HG02798 (cell line): ENCODE measurements at regions not wholly inside any gene's neighbourhood (a gene's known extent, or its start where the extent isn't known, plus 50 kb on each side); places are given as distances from the start of the nearest gene placed in this dataset.
A peak's percentile ranks its signal among the peaks of the same experiment; 100 is the strongest.
"Not testable (repeated sequence)": the region's sequence is repeated elsewhere in the genome, so short reads cannot be mapped to it uniquely, and the experiment has no call there.

Experiments used
- ATAC-seq: cut with Tn5 transposase; IDR thresholded peaks from one replicate; pipeline ENCODE4 v1.9.1; 2021; ENCODE audit warnings: mild to moderate bottlenecking; ENCODE audit not compliant: unreplicated experiment, poor library complexity

DNA sequence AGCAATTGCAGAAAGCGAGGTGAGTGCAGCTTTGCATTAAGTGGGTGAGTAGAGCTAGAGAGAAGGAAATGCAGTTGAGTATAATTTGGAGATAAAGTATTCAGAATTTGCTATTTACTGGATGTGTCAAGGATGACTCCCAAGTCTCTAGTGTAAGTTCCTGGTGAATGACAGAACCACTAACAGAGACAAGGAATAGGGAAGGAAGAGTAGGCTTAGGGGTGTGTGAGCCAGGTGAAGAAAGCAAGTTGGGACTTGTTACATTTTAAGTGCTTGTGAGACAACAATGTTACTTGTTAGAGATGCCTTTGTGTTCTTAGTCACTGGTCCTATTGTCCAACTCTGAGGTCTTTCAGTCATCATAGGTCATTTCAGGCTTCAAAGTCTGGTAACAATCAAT lies 70.8 kb downstream of the TBC1D26 start:
- ATAC-seq: not testable (repeated sequence)

DNA sequence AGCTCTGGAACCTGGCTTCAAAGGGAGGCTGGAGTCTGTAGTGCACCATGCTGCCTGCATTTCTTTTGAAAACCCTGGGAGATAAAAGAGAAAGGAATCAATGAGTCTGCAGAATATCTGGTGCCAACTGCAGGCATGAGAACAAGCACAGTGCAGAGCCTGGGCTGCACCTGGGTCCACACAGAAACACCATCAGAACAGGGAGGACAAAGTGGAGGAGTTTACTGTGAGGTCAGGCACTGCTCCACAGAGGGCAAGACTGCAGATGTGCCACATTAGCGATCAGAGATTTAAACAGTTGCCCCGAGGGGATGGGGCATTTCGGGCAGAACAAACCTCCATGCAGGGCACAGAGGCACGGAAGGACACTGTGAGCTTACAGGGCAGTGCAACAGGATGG lies 74.7 kb downstream of the TBC1D26 start:
- ATAC-seq: not testable (repeated sequence)

DNA sequence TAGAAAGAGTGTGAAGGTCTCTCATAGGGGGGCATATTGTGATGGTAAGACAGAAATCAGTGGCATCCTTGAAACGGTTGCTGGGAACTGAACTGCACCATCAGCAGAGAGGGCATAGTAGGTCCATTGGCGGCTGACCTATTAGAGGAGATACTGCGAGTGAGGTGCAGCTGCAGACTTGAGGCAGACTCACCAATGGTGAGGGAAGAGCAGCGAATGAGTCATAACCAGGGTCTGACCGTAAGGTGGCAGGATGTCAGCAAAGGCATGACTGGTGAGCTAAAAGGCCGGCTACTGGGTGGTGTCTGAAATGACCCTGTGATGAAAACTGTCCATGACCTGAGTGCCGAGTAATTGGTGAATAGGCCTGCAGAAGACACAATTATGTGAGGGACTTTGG lies 81.3 kb downstream of the TBC1D26 start:
- ATAC-seq: not testable (repeated sequence)

DNA sequence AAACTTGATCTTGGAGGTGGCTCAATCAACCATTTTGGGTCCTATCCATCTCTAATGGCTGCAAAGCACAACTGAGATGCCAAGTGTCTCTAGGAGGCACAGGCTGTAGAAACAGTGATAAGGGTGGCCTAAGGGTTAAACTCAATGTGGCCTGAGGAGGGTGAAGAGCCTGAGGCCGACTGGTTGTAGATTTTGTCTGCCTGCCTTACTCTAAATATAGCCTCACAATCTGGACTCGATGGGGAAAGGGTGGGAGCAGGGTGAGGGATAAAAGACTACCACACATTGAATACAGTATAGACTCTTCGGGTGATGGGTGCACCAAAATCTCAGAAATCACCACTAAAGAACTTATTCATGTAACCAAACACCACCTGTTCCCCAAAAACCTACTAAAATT lies 81.9 kb downstream of the TBC1D26 start:
- not testable (repeated sequence) for ATAC-seq

DNA sequence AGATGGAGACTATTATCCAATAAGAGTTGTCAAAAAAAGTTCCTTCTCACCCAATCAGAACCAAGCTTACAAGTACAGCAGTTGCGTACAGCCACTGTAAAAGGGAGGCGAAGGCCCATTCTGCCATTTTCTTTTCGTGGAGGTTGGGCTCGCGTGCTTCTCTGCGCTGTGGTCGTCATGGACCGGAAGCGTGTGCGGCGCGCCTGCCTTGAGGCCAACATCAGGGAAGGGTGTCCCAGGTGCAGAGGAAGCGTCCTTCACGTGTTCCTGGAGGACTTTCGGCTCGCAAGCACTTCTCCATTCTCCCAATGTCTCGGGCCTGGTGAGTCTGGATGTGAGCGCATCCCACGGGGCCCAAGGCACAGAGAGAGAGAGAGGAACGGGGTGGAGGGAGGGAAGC lies 85.8 kb downstream of the TBC1D26 start:
- not testable (repeated sequence) for ATAC-seq

DNA sequence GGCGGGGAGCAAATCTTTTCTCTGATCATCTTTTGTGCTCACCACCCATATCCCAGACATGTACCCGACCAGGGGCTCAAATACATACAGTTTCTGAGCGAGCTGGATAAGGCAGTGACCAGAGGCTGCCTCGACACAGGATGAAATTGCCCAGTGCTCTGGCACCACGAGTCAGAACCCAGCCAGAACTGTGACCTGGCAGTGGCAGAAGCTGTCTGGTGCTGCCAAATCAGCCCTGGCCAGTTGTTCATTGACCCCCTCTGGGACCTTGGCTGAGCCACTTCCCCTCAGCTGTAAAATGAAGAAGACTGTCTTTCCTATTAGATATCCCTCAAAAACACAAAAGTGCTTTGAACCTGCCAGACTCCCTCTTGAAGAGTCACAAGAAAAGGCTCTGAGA lies 90.2 kb downstream of the TBC1D26 start:
- not testable (repeated sequence) for ATAC-seq

DNA sequence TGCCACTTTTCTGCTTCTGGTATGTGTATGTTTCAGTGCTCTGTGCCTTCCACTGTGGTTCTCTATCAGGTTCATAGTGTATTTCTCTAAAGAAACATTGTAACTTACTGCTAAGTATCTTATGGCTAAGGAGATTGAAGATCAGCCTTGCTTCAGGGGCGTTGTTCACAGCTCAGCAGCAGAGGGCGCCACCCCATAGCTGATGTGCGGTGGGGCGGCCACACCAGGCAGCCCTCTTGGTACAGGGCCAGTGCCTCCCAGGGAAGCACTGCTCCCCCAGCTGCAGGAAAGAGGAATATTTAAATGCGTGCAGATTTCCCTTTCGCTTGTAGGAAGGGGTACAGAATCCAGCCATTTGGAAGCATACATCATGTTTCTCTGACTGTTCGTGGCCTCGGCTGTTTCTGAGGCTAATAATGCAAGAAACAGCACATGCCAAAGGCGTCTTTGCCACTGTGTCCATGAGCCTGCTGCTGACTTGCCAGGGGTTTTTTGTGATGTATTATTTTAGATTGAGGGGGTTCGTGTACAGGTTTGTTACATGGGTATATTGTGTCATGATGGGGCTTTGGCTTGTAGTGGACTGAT lies 96.7 kb downstream of the TBC1D26 start:
- ATAC-seq: peak; percentile 48

DNA sequence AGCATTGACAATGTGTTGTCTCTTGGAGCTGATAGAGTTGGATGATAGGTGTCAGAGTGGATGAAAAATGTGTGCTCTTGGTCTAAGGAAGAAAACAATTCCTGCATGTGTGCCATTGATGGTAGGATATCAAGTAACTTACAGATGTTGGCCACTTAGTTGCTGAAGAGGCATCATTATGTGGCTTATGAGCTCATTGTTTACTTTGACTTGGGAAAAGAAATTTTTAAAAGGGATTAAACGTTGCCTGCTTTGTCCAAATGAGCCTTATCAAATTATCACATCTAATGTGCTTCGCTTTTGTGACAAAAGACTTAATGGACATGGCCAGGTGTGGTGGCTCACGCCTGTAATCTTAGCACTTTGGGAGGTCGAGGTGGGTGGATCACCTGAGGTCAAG lies 98.1 kb downstream of the TBC1D26 start:
- ATAC-seq: not testable (repeated sequence)

DNA sequence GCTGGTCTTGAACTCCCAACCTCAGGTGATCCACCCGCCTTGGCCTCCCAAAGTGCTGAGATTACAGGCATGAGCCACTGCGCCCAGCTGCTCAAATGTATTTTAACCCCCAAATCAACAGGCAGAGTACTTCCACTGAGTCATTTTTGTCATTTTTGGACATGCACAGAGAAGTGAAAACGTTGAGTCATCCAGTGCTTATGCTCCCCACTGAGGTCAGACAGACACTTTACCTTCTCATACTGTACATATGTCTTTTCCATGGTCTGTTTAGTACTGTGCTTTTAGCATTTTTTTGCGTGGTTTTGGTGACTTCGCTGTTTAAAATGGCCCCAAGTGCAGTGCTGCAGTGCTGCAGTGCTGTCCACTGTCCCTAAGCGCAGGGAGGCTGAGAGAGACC lies 99.1 kb downstream of the TBC1D26 start:
- peak; percentile 89 for ATAC-seq

DNA sequence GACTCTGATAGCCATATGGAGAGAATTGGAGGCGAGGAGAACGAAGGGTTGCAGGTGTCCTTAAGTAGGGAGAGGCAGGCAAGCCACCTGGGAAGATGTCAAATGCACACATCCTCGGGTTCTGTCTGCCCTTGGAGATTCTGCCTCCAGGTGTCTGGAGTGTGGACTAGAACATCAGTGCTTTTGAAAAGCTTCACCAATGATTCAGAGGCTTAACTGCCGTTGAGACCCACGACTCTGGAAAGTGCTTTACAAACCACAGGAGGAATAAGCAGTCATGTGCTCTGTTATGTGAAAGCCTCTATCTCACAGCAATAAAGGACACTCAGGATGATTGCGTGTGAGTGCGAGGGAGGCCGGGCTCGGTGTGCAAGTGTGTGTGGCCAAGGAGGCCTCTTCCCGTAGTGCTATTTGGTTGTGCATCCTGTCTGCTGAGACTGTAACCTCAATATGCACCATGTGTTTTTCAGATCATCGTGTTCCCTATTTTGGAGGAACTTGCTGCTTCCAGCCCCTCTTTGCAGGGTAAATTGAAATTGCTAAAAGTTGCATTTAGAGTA lies 100.9 kb downstream of the TBC1D26 start:
- not testable (repeated sequence) for ATAC-seq

DNA sequence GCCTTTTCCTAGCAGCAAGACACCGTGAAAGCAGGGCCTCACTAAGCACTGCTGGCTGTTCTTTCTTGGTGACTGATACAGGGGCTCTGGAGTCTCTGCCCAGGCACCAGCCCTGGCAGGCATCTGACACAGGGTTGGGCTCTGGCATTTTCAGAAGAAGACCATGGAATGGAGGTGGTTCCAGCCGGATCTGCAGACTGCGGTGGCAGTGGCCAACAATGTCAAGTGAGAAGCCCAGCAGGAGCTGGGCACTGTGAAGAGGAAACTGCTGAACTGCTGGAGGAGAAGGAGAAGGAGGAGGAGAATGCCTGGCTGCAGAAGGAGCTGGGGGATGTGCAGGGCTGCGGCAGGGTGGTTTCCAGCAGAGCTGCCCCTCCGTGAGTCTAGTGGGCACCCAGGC lies 101.8 kb downstream of the TBC1D26 start:
- not testable (repeated sequence) for ATAC-seq

DNA sequence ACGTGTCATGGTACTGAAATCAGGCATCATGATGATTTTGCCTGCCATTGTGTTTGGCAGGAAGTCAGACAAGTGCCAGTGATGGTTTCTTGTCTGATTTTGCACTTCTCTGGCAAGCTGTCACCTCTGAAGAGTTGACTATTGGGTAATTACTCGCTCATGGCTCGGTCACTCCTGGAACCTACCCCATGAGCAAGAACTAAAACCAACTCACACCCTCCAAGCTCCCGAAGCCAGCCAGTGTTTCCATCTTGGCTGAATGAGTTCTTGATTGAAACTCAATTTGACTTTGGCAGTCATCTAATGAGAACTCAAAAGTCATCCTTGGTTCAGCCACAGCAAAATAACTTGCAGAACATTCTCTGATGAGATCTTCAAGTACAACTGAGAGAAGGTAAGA lies 103.4 kb downstream of the TBC1D26 start:
- not testable (repeated sequence) for ATAC-seq

DNA sequence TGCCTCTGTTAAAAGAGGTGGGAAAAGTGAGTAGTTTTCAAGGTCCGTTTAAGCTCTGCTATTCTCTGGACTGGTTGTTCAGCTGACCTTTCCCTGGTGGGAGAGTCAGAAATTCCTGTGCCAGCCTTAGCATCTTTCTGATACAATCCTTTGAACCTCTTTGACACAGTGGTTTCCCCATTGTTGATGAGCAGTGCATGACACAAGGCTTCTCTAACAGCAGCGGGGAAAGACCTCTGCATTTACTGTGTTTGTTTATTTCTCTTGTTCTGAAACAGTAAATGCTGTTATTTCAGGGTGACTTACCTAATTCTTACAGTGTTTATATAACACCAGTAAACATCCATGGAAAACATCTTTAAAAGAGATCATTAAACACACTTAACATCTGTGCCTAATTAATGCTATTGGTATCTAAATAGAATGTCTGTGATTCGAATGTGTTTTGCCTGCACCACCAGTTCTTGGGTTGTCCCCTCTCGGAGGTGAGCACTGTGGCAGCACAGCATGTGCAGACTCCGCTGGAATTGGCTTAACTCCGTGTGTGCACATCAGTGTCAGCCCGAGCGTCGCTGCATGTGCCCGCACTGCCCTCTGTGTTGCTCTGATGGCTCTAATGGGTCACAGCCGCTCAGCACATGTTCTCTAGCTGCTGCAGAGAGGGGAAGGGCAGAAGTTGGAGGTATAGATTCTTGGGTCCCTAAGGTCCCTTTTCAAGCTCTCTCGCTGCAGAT lies 104.3 kb downstream of the TBC1D26 start:
- ATAC-seq: not testable (repeated sequence)

DNA sequence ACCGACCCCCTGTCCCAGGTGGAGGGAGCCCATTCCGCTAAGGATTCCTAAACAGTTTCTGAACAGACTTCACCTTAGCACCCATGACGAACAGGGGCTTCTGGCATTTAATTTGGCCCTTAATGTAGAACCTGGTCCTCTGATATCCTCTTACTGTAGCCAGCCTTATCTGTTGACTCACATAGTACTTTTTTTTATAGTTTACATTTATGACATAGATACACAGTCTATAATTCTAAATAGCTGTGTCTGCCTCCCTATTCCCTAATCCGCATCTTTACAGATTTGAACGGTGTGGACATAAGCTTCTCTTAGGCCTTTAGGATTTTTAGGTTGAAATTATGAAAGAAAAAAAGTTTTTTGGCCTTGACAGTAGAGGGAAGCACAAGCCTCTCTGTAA lies 104.9 kb downstream of the TBC1D26 start:
- ATAC-seq: not testable (repeated sequence)

DNA sequence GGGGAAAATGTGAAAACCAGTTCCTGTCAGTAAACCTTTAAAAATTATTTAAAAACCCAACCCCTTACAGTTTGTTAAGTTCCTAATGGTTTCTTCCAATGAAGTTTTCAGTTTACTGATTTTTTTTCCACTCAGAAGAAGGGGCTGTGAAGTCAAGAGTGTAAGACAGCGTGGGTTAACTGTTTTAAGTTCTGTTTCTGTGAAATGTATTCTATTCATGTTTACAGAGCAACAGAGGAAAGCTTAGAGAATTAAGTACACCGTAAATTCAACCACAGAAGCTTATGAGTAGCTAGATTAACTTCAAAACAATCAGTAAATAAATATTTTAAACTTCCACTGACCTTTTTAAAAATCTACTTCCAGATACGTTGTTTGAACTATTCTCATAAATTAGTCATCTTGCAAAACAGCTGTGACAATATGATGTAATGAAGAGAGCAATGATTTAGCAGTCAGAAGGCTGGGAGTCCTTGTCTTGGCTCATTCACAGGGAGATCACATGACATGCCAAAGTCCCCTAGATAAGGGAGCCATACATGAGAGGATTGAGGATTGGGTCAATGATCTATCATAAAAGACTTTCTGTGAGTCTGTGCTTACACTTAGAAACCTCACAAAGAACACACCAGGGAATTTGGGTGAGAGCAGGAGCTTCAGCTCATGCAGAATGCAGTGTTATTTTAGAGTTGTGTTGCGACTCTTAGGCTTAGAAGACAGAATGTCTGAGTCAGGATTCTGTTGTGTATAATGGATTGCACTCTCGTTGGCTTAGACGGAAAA lies 97.3 kb upstream of the ADORA2B start:
- ATAC-seq: not testable (repeated sequence)

DNA sequence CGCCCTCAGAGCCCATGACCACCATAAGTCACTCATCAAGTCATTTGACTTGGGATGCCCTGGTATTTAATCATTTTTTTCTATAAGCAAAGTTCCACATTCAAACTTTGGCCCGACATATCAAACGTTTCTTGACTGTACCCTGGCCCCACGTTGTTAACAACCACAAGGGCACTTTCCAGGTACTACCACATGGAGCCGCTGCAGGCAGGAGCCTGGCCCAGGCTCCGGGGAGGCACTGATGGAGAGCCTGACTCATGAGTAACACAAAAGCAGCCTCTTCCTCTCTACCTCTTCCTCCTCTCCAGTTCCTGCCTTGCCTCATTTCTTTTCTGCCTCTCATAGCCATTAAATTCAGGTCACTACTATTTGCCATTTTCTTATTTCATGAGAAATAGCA lies 95.9 kb upstream of the ADORA2B start:
- not testable (repeated sequence) for ATAC-seq

DNA sequence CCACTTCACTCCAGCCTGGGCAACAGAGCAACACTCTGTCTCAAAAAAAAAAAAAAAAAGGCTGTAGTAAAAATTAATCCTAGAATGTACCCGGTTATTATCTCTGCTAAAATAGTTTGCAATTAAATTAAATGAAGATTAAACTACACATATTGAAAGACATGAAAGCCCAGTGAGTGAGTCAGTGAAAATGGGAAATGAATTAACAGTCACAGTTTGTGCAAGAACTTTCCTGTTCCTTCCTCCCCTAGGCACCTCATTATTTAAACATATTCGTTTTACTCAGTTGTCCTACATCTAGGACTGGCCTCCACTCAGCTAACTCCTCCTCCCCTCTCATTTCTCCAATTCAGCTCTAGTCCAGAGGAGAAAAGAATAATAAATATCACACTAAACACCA lies 94.9 kb upstream of the ADORA2B start:
- ATAC-seq: not testable (repeated sequence)

DNA sequence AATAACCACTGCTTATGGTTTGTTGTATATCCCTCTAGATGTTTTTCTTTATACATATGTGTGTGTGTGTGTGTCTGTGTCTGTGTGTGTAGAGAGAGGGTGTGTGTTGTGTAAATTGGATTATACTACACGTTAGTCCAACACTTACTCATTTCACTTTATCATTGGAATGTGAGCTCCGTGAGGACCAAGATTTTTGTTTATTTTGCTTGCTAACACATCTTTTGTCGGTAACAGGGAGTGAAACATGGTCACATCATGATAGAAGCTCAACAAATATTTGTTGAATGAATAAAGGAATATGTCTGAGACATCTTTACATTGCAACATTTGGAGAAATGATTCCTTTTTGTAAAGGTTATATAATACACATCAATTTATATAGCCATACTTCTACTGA lies 94.2 kb upstream of the ADORA2B start:
- ATAC-seq: not testable (repeated sequence)

DNA sequence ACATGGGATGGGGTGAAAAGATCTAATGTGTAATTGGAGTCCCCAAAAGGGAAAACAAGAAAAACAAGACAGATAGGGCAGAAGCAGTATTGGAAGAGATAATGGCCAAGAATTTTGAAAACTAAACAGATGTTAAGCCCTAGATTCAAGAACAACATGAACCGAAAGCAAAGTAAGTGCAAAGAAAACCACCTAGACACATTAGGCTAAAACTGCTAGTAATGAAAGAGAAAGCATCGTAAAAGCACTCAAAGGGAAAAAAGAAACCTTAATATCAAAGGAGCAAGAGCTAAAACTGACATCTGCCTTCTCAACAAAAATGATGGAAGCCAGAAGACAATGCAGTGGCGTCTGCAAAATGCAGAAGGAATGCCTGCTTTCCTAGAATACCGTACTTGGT lies 92.1 kb upstream of the ADORA2B start:
- ATAC-seq: peak; percentile 58

DNA sequence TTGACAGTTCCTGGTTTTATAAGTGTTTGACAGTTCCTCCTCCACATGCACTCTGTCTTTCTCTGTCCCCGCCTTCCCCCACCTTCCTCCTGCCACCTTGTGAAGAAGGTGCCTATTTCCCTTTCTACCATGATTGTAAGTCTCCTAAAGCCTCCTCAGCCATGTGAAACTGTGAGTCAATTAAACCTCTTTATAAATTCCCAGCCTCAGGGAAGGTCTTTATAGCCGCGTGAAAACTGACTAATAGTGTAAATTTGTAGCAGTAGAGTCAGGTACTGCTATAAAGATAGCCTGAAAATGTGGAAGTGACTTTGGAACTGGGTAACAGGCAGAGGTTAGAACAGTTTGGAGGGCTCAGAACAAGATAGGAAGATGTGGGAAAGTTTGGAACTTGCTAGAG lies 88.7 kb upstream of the ADORA2B start:
- not testable (repeated sequence) for ATAC-seq

DNA sequence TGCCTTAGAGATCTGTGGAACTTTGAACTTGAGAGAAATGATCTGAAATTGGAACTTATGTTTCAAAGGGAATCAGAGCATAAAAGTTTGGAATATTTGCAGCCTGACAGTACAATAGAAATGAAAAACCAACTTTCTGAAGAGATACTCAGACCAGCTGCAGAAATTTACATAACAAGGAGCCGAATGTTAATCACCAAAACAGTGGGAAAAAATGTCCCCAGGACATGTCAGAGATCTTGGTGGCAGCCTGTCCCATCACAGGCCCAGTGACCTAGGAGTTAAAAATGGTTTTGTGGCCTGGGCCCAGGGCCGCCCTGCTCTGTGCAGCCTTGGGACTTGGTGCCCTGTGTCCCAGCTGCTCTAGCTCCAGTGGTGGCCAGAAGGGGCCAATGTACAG lies 88.2 kb upstream of the ADORA2B start:
- ATAC-seq: not testable (repeated sequence)
